ENCODE measurements at regions not wholly inside any gene's neighbourhood (a gene's known extent, or its start where the extent isn't known, plus 50 kb on each side); places are given as distances from the start of the nearest gene placed in this dataset.
"Not testable (repeated sequence)": the region's sequence is repeated elsewhere in the genome, so short reads cannot be mapped to it uniquely, and the experiment has no call there.

DNA sequence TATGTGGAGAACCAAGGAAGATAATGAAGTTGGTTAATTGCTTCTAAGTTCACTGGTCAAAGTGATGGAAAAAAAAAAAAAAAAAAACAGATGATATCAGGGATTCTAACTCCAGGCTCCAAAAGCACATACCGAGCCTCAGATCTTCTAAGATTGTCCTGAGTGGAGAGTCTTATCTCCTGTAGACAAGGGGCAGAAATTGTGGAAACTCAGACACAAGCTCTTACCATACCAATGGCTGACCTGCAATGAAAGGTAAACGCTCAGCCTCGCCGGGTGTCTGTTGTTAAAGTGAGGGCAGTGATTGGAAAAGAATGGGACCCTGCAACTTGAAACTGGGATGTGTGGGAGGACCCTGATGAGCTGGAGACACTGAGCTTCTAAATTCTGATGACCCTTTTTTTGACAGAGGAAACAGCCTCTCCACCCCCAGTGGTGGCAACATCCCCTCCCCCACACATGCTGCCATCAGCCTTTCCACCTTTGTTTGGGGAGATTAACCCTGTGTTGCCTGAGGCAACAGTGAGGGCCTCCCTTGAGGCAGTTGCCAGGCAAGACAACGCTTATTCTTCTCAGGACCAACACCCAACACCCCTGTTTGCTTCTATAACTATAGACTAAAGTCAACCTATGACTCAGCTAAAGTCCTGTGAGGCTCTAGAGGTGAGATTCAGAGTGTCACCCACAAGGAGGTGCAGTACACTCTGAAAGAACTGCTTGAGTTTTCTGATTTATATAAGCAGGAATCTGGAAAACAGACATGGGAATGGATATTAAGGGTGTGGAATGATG, 154.0 kb downstream of the THBS2 start:
- no peak for DNase-seq

DNA sequence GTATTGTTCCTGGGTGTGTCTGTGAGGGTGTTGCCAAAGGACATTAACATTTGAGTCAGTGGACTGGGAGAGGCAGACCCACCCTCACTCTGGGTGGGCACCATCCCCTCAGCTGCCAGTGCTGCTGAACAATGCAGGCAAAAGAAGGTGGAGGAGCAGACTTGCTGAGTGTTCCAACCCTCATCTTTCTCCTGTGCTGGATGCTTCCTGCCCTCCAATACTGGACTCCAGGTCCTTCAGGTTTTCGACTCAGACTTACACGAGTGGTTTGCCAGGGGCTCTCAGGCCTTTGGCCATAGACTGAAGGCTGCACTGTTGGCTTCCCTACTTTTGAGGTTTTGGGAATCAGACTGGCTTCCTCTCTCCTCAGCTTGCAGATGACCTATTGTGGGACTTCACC, 155.0 kb downstream of the THBS2 start:
- DNase-seq, result not testable (repeated sequence)

GRCh38 chr6:169098116-169098515, 155.5 kb downstream of the THBS2 start:
- DNase-seq, result no peak

DNA sequence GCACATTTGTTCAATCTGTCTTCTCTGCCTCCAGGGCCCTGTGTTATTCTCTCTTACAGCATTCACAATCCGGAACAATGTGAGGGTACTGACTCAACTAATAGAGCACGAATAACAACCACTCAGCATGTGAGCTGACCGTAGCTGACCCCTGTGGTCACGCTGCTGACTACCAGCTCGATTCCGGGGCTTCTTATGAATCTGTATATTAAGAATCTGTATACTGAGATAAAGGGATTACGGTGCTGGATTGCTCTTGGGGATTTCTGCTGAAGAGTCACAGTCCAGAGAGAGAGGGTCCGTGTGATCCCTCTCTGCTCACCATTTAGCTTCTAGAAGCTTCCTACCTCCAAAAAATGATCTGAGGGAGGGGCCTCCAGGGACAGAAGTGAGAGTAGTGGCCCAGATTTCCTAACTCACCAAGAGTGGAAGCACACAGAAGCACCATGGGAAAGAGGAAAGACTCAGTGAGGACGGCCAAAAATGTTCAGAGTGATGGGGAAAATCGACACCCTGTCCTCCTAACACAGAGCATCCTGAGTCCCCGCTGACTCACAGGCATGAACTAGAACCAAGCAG, 156.2 kb downstream of the THBS2 start:
- DNase-seq, result no peak

GRCh38 chr6:169096388-169096787, 157.3 kb downstream of the THBS2 start:
- DNase-seq, result no peak

DNA sequence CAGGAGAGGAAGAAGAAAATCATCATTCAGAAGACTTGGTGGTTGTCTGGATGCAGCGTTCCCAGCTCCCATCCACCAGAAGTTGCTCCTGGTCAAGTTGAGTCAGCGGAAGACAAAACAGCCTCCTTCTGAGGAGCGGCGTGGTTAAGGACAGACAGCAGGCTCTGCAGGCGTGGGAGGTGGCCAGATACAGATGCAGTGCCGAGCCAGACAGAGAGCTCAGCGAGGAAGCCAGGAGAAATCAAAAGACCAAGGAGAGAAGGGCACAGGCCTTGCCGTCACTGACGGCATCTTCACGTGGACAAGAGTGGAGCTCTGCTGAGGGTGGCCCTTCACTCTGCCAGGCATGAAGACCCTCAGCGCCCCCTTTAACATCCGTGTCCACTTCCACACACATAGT, 158.5 kb downstream of the THBS2 start:
- DNase-seq, result no peak

DNA sequence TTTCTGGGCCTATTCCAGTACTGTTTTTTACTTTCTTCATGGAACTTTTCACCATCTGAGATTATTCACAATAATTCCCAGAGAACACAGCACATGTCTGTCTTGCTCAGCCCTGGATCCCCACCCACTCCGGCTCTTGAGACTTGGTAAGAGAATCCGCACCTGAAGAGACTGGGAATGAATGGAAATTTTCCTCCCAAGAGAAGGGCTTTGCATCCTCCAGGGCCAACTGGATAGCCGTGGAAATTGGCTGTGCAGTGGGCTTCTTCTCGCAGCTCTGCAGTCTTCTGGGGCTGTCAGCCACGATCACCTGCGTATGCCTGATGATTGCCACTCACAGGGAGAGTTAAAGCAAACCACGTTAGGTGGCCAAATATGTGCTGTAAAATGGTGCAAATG, 159.1 kb downstream of the THBS2 start:
- no peak for DNase-seq

DNA sequence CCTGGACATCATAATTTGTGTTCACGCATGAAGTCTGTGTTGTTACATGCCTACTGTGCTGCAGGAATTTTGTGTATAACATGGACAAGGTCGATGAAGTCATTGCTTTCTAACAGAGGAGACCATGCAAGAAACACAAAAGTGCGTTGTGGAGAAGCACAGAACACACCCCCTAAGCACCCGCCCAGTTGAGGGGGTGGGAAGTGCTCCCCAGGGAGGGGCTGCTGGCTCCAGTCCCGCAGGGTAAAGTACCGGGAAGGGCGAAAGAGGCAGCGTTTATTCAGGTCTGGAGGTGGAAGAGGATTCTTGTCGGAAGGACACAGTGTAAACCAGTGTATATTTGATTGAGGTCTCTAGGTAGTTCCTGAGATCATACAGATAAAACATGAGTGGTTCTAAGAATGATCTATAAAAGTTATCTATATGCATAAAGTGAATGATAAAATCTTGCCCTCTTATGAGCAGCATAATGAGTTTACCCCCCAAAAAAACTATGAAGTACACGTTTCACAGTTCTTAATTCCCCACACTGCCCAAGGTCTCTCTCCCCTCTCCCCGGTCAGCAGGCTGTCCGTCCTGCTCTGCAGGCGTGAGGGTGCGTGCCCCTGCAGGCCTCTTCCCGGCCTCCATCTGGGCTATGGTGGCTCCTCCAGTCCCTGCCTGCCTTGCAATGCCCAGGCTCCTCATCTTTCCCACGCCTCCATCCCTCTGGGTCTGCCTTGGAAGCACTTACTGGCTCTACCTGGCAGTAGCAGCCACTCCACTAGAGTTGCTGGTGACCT, 159.7 kb downstream of the THBS2 start:
- DNase-seq, result no peak

DNA sequence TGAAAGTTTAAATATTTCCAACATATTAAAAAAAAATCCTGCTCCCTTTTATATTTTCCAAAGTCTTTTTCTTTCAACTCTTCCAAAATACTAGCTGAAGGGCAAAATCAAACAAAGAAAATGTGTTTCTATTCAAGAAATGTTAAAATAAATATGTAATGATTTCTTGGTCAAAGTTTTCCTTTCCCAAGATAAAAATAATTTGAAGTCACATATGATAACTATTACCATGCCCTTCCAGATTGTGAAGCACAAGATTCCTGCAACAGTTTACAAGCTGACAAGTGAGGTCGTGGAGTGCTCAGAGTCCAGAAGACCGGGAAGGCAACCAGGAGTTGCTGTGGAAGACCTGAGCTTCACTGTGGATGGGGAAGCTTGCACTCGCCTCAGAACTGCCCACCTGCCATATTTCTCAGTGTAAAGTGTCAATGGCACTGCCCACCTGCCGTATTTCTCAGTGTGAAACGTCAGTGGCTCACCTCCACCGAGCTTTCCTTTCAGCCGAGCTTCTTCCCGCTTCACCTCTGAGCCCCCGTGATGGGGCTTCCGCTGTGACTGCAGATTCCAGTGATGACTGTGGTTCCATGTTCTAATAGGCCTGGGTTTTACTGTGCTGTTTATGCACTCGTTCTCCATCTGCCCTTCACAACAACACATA, 160.5 kb downstream of the THBS2 start:
- no peak for DNase-seq

- DNase-seq, result no peak
These were observed 161.3 kb downstream of the THBS2 start for GRCh38 chr6:169092375-169092774.

- DNase-seq, result not testable (repeated sequence)
These were observed 163.0 kb downstream of the THBS2 start for GRCh38 chr6:169090514-169091127.

GRCh38 chr6:169088762-169089161, 164.9 kb downstream of the THBS2 start:
- no peak for DNase-seq

GRCh38 chr6:169087443-169088041, 166.1 kb downstream of the THBS2 start:
- DNase-seq, result no peak

DNA sequence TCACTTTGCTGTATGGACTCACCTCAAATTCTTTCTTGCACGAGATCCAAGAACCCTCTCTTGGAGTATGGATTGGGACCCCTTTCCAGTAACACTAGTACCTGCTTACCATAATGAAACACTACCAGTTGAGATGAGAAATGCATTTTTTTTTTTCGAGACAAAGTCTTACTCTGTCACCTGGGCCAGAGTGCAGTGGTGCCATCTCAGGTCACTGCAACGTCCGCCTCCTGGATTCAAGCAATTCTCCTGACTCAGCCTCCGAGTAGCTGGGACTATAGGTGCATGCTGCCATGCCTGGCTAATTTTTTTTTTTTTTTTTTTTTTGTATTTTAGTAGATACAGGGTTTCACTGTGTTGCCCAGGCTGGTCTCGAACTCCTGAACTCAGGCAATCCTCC, 167.0 kb downstream of the THBS2 start:
- not testable (repeated sequence) for DNase-seq

DNA sequence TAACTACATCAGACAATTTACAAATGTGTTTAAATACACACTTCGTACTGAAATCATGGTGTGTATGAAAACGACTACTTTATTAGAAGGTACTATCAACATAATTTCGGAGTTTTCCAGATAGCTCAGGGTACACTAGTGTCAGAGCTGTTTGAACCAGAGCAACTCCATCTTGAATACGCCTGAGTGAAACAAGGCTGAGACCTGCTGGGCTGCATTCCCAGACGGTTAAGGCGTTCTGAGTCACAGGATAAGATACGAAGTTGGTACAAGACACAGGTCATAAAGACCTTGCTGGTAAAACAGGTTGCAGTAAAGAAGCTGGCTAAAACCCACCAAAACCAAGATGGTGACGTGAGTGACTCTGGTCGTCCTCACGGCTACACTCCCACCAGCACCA, 167.6 kb downstream of the THBS2 start:
- DNase-seq, result no peak

DNA sequence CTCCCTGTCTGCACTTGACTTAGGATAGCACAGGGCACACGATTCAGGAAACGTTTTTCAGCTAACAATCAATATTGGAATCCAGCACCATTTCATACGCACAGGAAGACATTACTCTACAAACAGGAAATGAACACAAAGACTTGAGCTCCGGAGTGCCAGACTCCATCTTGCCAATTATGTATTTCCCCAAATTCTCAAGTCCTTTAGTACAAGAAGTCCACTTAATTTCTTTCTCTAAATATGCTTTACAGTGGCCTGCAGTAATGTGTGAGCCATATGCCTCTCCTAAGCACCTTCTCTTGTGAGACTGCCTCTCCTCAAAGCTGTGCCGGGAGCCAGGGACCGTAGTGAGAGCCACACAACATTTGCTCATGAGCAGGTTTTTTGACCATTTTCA, 168.2 kb downstream of the THBS2 start:
- no peak for DNase-seq

- DNase-seq, result not testable (repeated sequence)
These were observed 169.1 kb downstream of the THBS2 start for GRCh38 chr6:169084557-169084956.

GRCh38 chr6:169084067-169084466, 169.6 kb downstream of the THBS2 start:
- DNase-seq, result no peak

- DNase-seq, result no peak
These were observed 170.2 kb downstream of the THBS2 start for GRCh38 chr6:169083508-169083874.

DNA sequence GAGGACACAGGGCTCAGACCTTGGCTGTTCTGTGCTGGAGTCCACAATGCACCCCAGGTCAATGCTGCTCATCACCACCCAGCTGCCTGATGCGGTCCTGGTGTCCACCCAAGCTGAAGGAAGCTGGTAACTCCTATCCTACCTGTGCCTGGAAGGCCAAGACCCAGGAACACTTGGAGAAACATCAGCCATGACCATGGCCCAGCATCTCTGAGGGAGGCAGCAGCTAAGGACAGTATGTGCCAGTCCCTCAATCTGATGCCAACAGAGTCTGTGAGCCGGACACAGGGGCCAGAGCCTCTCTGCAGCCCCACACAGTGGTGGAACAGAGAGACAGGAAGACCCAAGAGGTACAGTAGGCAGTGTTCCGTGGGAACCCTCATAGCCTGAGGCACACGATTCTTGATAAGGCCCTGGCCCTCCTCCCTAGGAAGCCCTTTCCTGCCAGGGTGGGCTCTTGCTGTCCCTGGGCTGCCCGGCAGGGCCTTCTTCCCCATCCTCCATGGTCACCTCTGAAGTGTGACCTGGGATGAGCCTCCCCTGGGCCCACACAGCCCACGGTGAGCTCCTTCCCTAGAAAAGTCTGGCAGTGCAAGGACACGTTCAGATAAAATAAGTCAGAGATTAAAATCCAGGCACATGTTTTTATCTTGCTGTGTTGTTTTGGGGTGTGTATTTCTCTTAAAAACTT, 170.7 kb downstream of the THBS2 start:
- DNase-seq, result no peak

- DNase-seq, result no peak
These were observed 171.6 kb downstream of the THBS2 start for GRCh38 chr6:169082093-169082492.

- DNase-seq, result no peak
These were observed 172.4 kb downstream of the THBS2 start for GRCh38 chr6:169081248-169081647.

Data from stimulated activated CD4-positive, alpha-beta T cell treated with anti-CD3 and anti-CD28 coated beads, Interleukin-2, amount 100 ng/mL, for 48 hours (primary cell).